HG02610 (cell line): ENCODE measurements at regions not wholly inside any gene's neighbourhood (a gene's known extent, or its start where the extent isn't known, plus 50 kb on each side); places are given as distances from the start of the nearest gene placed in this dataset.
A peak's percentile ranks its signal among the peaks of the same experiment; 100 is the strongest.

Experiments used
- ATAC-seq: cut with Tn5 transposase; IDR thresholded peaks from one replicate; pipeline ENCODE4 v1.9.1; 2021; ENCODE audit warnings: mild to moderate bottlenecking, moderate library complexity; ENCODE audit not compliant: unreplicated experiment

GRCh38 chr3:177724020-177724638, 526.8 kb upstream of the TBL1XR1 start:
- no peak for ATAC-seq

- no peak for ATAC-seq
Measured at GRCh38 chr3:177725165-177725564, 527.9 kb upstream of the TBL1XR1 start.

GRCh38 chr3:177726807-177727206, 529.5 kb upstream of the TBL1XR1 start:
- no peak for ATAC-seq

- no peak for ATAC-seq
Measured at GRCh38 chr3:177729956-177730681, 532.8 kb upstream of the TBL1XR1 start.

- ATAC-seq: no peak
Measured at GRCh38 chr3:177730814-177731213, 533.5 kb upstream of the TBL1XR1 start.

GRCh38 chr3:177731644-177732268, 534.5 kb upstream of the TBL1XR1 start:
- no peak for ATAC-seq

GRCh38 chr3:177733233-177733632, 536.0 kb upstream of the TBL1XR1 start:
- ATAC-seq: no peak

- ATAC-seq: no peak
Measured at GRCh38 chr3:177733936-177734335, 536.7 kb upstream of the TBL1XR1 start.

- no peak for ATAC-seq
Measured at GRCh38 chr3:177735431-177735830, 538.1 kb upstream of the TBL1XR1 start.

GRCh38 chr3:177739461-177739860, 542.2 kb upstream of the TBL1XR1 start:
- ATAC-seq: no peak

- ATAC-seq: no peak
Measured at GRCh38 chr3:177740254-177740653, 543.0 kb upstream of the TBL1XR1 start.

GRCh38 chr3:177742273-177742672, 545.0 kb upstream of the TBL1XR1 start:
- peak; percentile 84 for ATAC-seq

GRCh38 chr3:177743173-177743890, 546.0 kb upstream of the TBL1XR1 start:
- no peak for ATAC-seq

- ATAC-seq: no peak
Measured at GRCh38 chr3:177744873-177745606, 547.8 kb upstream of the TBL1XR1 start.

- ATAC-seq: no peak
Measured at GRCh38 chr3:177745607-177746005, 548.3 kb upstream of the TBL1XR1 start.

- ATAC-seq: no peak
Measured at GRCh38 chr3:177746337-177746933, 549.2 kb upstream of the TBL1XR1 start.

- ATAC-seq: no peak
Measured at GRCh38 chr3:177749836-177750235, 552.6 kb upstream of the TBL1XR1 start.

- ATAC-seq: no peak
Measured at GRCh38 chr3:177750436-177750835, 553.2 kb upstream of the TBL1XR1 start.

GRCh38 chr3:177751770-177752169, 554.5 kb upstream of the TBL1XR1 start:
- no peak for ATAC-seq

GRCh38 chr3:177752831-177753230, 555.5 kb upstream of the TBL1XR1 start:
- ATAC-seq: no peak
